DND-41 (cell line): ENCODE measurements at regions not wholly inside any gene's neighbourhood (a gene's known extent, or its start where the extent isn't known, plus 50 kb on each side); places are given as distances from the start of the nearest gene placed in this dataset.

Experiments used
- EZH2 ChIP-seq: IDR thresholded peaks from 3 replicates; pipeline ENCODE4 v1.6.1; 2012; ENCODE audit warnings: borderline replicate concordance, low read depth, mild to moderate bottlenecking, moderate library complexity, low read length, inconsistent platforms; ENCODE audit not compliant: severe bottlenecking
- TF ChIP-seq, protein P1 (sequence below): IDR thresholded peaks from 2 replicates; pipeline ENCODE4 v1.5.1; 2012; ENCODE audit warnings: borderline replicate concordance, low read length, moderate library complexity, mild to moderate bottlenecking; ENCODE audit not compliant: poor library complexity, severe bottlenecking; ENCODE audit errors: extremely low read depth

GRCh38 chr6:144510859-144511258, 225.7 kb downstream of the UTRN start:
- TF ChIP-seq, protein P1, sequence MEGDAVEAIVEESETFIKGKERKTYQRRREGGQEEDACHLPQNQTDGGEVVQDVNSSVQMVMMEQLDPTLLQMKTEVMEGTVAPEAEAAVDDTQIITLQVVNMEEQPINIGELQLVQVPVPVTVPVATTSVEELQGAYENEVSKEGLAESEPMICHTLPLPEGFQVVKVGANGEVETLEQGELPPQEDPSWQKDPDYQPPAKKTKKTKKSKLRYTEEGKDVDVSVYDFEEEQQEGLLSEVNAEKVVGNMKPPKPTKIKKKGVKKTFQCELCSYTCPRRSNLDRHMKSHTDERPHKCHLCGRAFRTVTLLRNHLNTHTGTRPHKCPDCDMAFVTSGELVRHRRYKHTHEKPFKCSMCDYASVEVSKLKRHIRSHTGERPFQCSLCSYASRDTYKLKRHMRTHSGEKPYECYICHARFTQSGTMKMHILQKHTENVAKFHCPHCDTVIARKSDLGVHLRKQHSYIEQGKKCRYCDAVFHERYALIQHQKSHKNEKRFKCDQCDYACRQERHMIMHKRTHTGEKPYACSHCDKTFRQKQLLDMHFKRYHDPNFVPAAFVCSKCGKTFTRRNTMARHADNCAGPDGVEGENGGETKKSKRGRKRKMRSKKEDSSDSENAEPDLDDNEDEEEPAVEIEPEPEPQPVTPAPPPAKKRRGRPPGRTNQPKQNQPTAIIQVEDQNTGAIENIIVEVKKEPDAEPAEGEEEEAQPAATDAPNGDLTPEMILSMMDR, result no peak
- no peak for TF ChIP-seq EZH2
